ENCODE measurements at regions not wholly inside any gene's neighbourhood (a gene's known extent, or its start where the extent isn't known, plus 50 kb on each side); places are given as distances from the start of the nearest gene placed in this dataset.
"Not testable (repeated sequence)": the region's sequence is repeated elsewhere in the genome, so short reads cannot be mapped to it uniquely, and the experiment has no call there.

GRCh38 chr6:119734227-119734626 is 384.7 kb upstream of the MAN1A1 start:
- no peak for ATAC-seq (replicated peaks)
- H3K4me1 Mint-ChIP-seq (ENCODE audit: low read depth in 2 of 2), result peaks cover 0 to 2% of the 10 kb centered on the region in 2 donors

GRCh38 chr6:119728935-119729334 is 379.4 kb upstream of the MAN1A1 start:
- Mint-ChIP-seq H3K9me3 (no peaks in the 10 kb centered on the region), H3K36me3 (ENCODE audit: insufficient read depth) (no peaks in the 10 kb centered on the region), H3K27me3 (peaks cover 14 to 38% of the 10 kb centered on the region in 2 donors), H3K27ac (no peak overlapping the region), H3K4me3 (no peak overlapping the region), H3K4me1 (ENCODE audit: low read depth in 2 of 2) (peaks cover 0 to 4% of the 10 kb centered on the region in 2 donors)
- DNase-seq (no peak), ATAC-seq (replicated peaks) (no peak)

More at GRCh38 chr6:119734227-119734626, 384.7 kb upstream of the MAN1A1 start:
- Mint-ChIP-seq H3K27me3 (peaks cover 23 to 33% of the 10 kb centered on the region in 2 donors), H3K36me3 (ENCODE audit: insufficient read depth) (no peaks in the 10 kb centered on the region), H3K9me3 (no peaks in the 10 kb centered on the region), H3K27ac (no peak overlapping the region), H3K4me3 (no peak overlapping the region)
- no peak for DNase-seq

- Mint-ChIP-seq H3K36me3 (ENCODE audit: insufficient read depth) (no peaks in the 10 kb centered on the region), H3K27me3 (peaks cover 8 to 44% of the 10 kb centered on the region in 2 donors), H3K9me3 (no peaks in the 10 kb centered on the region), H3K4me3 (no peak overlapping the region), H3K27ac (no peak overlapping the region), H3K4me1 (ENCODE audit: low read depth in 2 of 2) (peaks cover 0 to 4% of the 10 kb centered on the region in 2 donors)
- DNase-seq (no peak), ATAC-seq (replicated peaks) (no peak)
Measured at GRCh38 chr6:119728220-119728750, 378.7 kb upstream of the MAN1A1 start.

- no peak overlapping the region for H3K27ac Mint-ChIP-seq
- H3K27me3 Mint-ChIP-seq, result peaks cover 7 to 51% of the 10 kb centered on the region in 2 donors
- ATAC-seq (replicated peaks), result no peak
- no peak overlapping the region for H3K4me3 Mint-ChIP-seq
- no peaks in the 10 kb centered on the region for H3K36me3 Mint-ChIP-seq (ENCODE audit: insufficient read depth)
- peaks cover 0 to 4% of the 10 kb centered on the region in 2 donors for H3K4me1 Mint-ChIP-seq (ENCODE audit: low read depth in 2 of 2)
- no peaks in the 10 kb centered on the region for H3K9me3 Mint-ChIP-seq
- DNase-seq, result no peak
Measured at GRCh38 chr6:119727504-119728219, 378.1 kb upstream of the MAN1A1 start.

- H3K27me3 Mint-ChIP-seq, result peaks cover 11 to 54% of the 10 kb centered on the region in 2 donors
- not testable (repeated sequence) for ATAC-seq (replicated peaks); H3K4me3 Mint-ChIP-seq; H3K9me3 Mint-ChIP-seq; DNase-seq; H3K27ac Mint-ChIP-seq; H3K36me3 Mint-ChIP-seq (ENCODE audit: insufficient read depth); H3K4me1 Mint-ChIP-seq (ENCODE audit: low read depth in 2 of 2)
Measured at GRCh38 chr6:119726912-119727311, 377.4 kb upstream of the MAN1A1 start.

GRCh38 chr6:119726086-119726485 is 376.5 kb upstream of the MAN1A1 start:
- Mint-ChIP-seq H3K27ac (no peak overlapping the region), H3K4me1 (ENCODE audit: low read depth in 2 of 2) (peaks cover 0 to 4% of the 10 kb centered on the region in 2 donors), H3K27me3 (peaks cover 11 to 54% of the 10 kb centered on the region in 2 donors), H3K4me3 (no peak overlapping the region), H3K9me3 (no peaks in the 10 kb centered on the region), H3K36me3 (ENCODE audit: insufficient read depth) (no peaks in the 10 kb centered on the region)
- DNase-seq, result no peak
- no peak for ATAC-seq (replicated peaks)

GRCh38 chr6:119720160-119720559 is 370.6 kb upstream of the MAN1A1 start:
- H3K27ac Mint-ChIP-seq, result no peak overlapping the region
- DNase-seq (no peak), ATAC-seq (replicated peaks) (no peak)
- H3K4me1 Mint-ChIP-seq (ENCODE audit: low read depth in 2 of 2), result no peaks in the 10 kb centered on the region
- H3K9me3 Mint-ChIP-seq, result no peaks in the 10 kb centered on the region
- no peaks in the 10 kb centered on the region for H3K36me3 Mint-ChIP-seq (ENCODE audit: insufficient read depth)
- no peak overlapping the region for H3K4me3 Mint-ChIP-seq
- peaks cover 6 to 38% of the 10 kb centered on the region in 2 donors for H3K27me3 Mint-ChIP-seq

- Mint-ChIP-seq H3K4me1 (ENCODE audit: low read depth in 2 of 2) (no peaks in the 10 kb centered on the region), H3K27me3 (peaks cover 12 to 16% of the 10 kb centered on the region in 2 donors), H3K27ac (no peak overlapping the region), H3K9me3 (no peaks in the 10 kb centered on the region), H3K36me3 (ENCODE audit: insufficient read depth) (no peaks in the 10 kb centered on the region), H3K4me3 (no peak overlapping the region)
- ATAC-seq (replicated peaks) (no peak), DNase-seq (no peak)
Measured at GRCh38 chr6:119717942-119718341, 368.4 kb upstream of the MAN1A1 start.

GRCh38 chr6:119716668-119717270 is 367.2 kb upstream of the MAN1A1 start:
- no peak overlapping the region for H3K4me3 Mint-ChIP-seq
- no peak for DNase-seq
- H3K36me3 Mint-ChIP-seq (ENCODE audit: insufficient read depth), result no peaks in the 10 kb centered on the region
- H3K9me3 Mint-ChIP-seq, result no peaks in the 10 kb centered on the region
- H3K27me3 Mint-ChIP-seq, result peaks cover 9 to 10% of the 10 kb centered on the region in 2 donors
- H3K4me1 Mint-ChIP-seq (ENCODE audit: low read depth in 2 of 2), result no peaks in the 10 kb centered on the region
- H3K27ac Mint-ChIP-seq, result no peak overlapping the region
- no peak for ATAC-seq (replicated peaks)

- peaks cover 9 to 10% of the 10 kb centered on the region in 2 donors for H3K27me3 Mint-ChIP-seq
- no peak for DNase-seq
- no peak overlapping the region for H3K4me3 Mint-ChIP-seq
- no peaks in the 10 kb centered on the region for H3K9me3 Mint-ChIP-seq
- no peaks in the 10 kb centered on the region for H3K36me3 Mint-ChIP-seq (ENCODE audit: insufficient read depth)
- H3K4me1 Mint-ChIP-seq (ENCODE audit: low read depth in 2 of 2), result no peaks in the 10 kb centered on the region
- no peak overlapping the region for H3K27ac Mint-ChIP-seq
- no peak for ATAC-seq (replicated peaks)
Measured at GRCh38 chr6:119713903-119714302, 364.3 kb upstream of the MAN1A1 start.

GRCh38 chr6:119686644-119687043 is 337.1 kb upstream of the MAN1A1 start:
- Mint-ChIP-seq H3K9me3 (peaks cover 0 to 2% of the 10 kb centered on the region in 2 donors), H3K27me3 (peaks cover 0 to 6% of the 10 kb centered on the region in 2 donors), H3K4me3 (no peak overlapping the region), H3K4me1 (ENCODE audit: low read depth in 2 of 2) (peaks cover 0 to 2% of the 10 kb centered on the region in 2 donors), H3K27ac (no peak overlapping the region), H3K36me3 (ENCODE audit: insufficient read depth) (no peaks in the 10 kb centered on the region)
- ATAC-seq (replicated peaks) (no peak), DNase-seq (no peak)

GRCh38 chr6:119686240-119686639 is 336.7 kb upstream of the MAN1A1 start:
- no peaks in the 10 kb centered on the region for H3K36me3 Mint-ChIP-seq (ENCODE audit: insufficient read depth)
- no peak overlapping the region for H3K27ac Mint-ChIP-seq
- H3K4me1 Mint-ChIP-seq (ENCODE audit: low read depth in 2 of 2), result peaks cover 0 to 2% of the 10 kb centered on the region in 2 donors
- H3K9me3 Mint-ChIP-seq, result peaks cover 0 to 2% of the 10 kb centered on the region in 2 donors
- peaks cover 0 to 6% of the 10 kb centered on the region in 2 donors for H3K27me3 Mint-ChIP-seq
- DNase-seq, result no peak
- no peak for ATAC-seq (replicated peaks)
- H3K4me3 Mint-ChIP-seq, result no peak overlapping the region

GRCh38 chr6:119683671-119684070 is 334.1 kb upstream of the MAN1A1 start:
- Mint-ChIP-seq H3K27me3 (no peaks in the 10 kb centered on the region), H3K4me1 (ENCODE audit: low read depth in 2 of 2) (peaks cover 0 to 2% of the 10 kb centered on the region in 2 donors), H3K4me3 (no peak overlapping the region), H3K36me3 (ENCODE audit: insufficient read depth) (no peaks in the 10 kb centered on the region), H3K9me3 (no peaks in the 10 kb centered on the region), H3K27ac (no peak overlapping the region)
- DNase-seq, result no peak
- no peak for ATAC-seq (replicated peaks)

GRCh38 chr6:119683031-119683430 is 333.5 kb upstream of the MAN1A1 start:
- H3K9me3 Mint-ChIP-seq, result no peaks in the 10 kb centered on the region
- no peaks in the 10 kb centered on the region for H3K36me3 Mint-ChIP-seq (ENCODE audit: insufficient read depth)
- ATAC-seq (replicated peaks), result no peak
- no peaks in the 10 kb centered on the region for H3K27me3 Mint-ChIP-seq
- H3K4me1 Mint-ChIP-seq (ENCODE audit: low read depth in 2 of 2), result no peaks in the 10 kb centered on the region
- no peak overlapping the region for H3K4me3 Mint-ChIP-seq
- DNase-seq, result no peak
- no peak overlapping the region for H3K27ac Mint-ChIP-seq

Data from effector memory CD8-positive, alpha-beta T cell (primary cell).